ENCODE measurements at regions not wholly inside any gene's neighbourhood (a gene's known extent, or its start where the extent isn't known, plus 50 kb on each side); places are given as distances from the start of the nearest gene placed in this dataset.

GRCh38 chr3:59321881-59322540, 272.2 kb upstream of the CFAP20DC start:
- ChIA-PET POLR2A (no interaction called here), CTCF (no interaction called here)

- CTCF ChIA-PET: no interaction called here
- POLR2A ChIA-PET: no interaction called here
These were observed 270.3 kb upstream of the CFAP20DC start for GRCh38 chr3:59320080-59320479.

- POLR2A ChIA-PET: no interaction called here
These were observed 269.6 kb upstream of the CFAP20DC start for GRCh38 chr3:59319442-59319841.

GRCh38 chr3:59318881-59319280, 269.1 kb upstream of the CFAP20DC start:
- CTCF ChIA-PET: no interaction called here

More at GRCh38 chr3:59319442-59319841, 269.6 kb upstream of the CFAP20DC start:
- CTCF ChIA-PET: no interaction called here

GRCh38 chr3:59317386-59317785, 267.6 kb upstream of the CFAP20DC start:
- POLR2A ChIA-PET: no interaction called here
- CTCF ChIA-PET: no interaction called here

More at GRCh38 chr3:59318881-59319280, 269.1 kb upstream of the CFAP20DC start:
- POLR2A ChIA-PET: no interaction called here

- POLR2A ChIA-PET: no interaction called here
- CTCF ChIA-PET: no interaction called here
These were observed 267.0 kb upstream of the CFAP20DC start for GRCh38 chr3:59316688-59317275.

GRCh38 chr3:59313365-59313764, 263.5 kb upstream of the CFAP20DC start:
- CTCF ChIA-PET: interaction anchor here (0.8 to 1.4 kb wide), 7 partner anchors 11 to 214 kb away, joined by 3 to 5 read pairs (median 3); no protein-coding TSS in a partner anchor
- POLR2A ChIA-PET: no interaction called here

- ChIA-PET POLR2A (no interaction called here), CTCF (interaction anchor here (0.8 to 1.5 kb wide), 2 partner anchors 21 to 547 kb away, joined by 3 to 4 read pairs; no protein-coding TSS in a partner anchor)
These were observed 261.4 kb upstream of the CFAP20DC start for GRCh38 chr3:59311231-59311630.

GRCh38 chr3:59310736-59311135, 260.9 kb upstream of the CFAP20DC start:
- ChIA-PET POLR2A (no interaction called here), CTCF (interaction anchor here (0.8 to 1.5 kb wide), 2 partner anchors 21 to 547 kb away, joined by 3 to 4 read pairs; no protein-coding TSS in a partner anchor)

GRCh38 chr3:59308684-59309083, 258.9 kb upstream of the CFAP20DC start:
- CTCF ChIA-PET: no interaction called here
- POLR2A ChIA-PET: no interaction called here

GRCh38 chr3:59308001-59308400, 258.2 kb upstream of the CFAP20DC start:
- POLR2A ChIA-PET: no interaction called here
- CTCF ChIA-PET: no interaction called here

GRCh38 chr3:59306436-59306835, 256.6 kb upstream of the CFAP20DC start:
- CTCF ChIA-PET: no interaction called here
- POLR2A ChIA-PET: no interaction called here

GRCh38 chr3:59304296-59304695, 254.5 kb upstream of the CFAP20DC start:
- ChIA-PET POLR2A (no interaction called here), CTCF (no interaction called here)

- POLR2A ChIA-PET: no interaction called here
- CTCF ChIA-PET: interaction anchor here (1.2 kb wide), 1 partner anchor 10 kb away, joined by 3 read pairs; no protein-coding TSS in a partner anchor
These were observed 253.6 kb upstream of the CFAP20DC start for GRCh38 chr3:59303452-59303851.

GRCh38 chr3:59302442-59302841, 252.6 kb upstream of the CFAP20DC start:
- ChIA-PET CTCF (interaction anchor here (1.2 kb wide), 1 partner anchor 11 kb away, joined by 3 read pairs; no protein-coding TSS in a partner anchor), POLR2A (no interaction called here)

GRCh38 chr3:59300733-59301132, 250.9 kb upstream of the CFAP20DC start:
- CTCF ChIA-PET: no interaction called here

GRCh38 chr3:59299561-59299960, 249.7 kb upstream of the CFAP20DC start:
- CTCF ChIA-PET: interaction anchor here (0.6 kb wide), 2 partner anchors 257 to 380 kb away, joined by 3 read pairs; no protein-coding TSS in a partner anchor
- POLR2A ChIA-PET: no interaction called here

More at GRCh38 chr3:59300733-59301132, 250.9 kb upstream of the CFAP20DC start:
- POLR2A ChIA-PET: no interaction called here

GRCh38 chr3:59290358-59290757, 240.5 kb upstream of the CFAP20DC start:
- CTCF ChIA-PET: interaction anchor here (1.1 kb wide), 1 partner anchor 20 kb away, joined by 4 read pairs; no protein-coding TSS in a partner anchor

GRCh38 chr3:59289831-59290230, 240.0 kb upstream of the CFAP20DC start:
- CTCF ChIA-PET: interaction anchor here (1.1 kb wide), 1 partner anchor 21 kb away, joined by 4 read pairs; no protein-coding TSS in a partner anchor
- POLR2A ChIA-PET: no interaction called here

More at GRCh38 chr3:59290358-59290757, 240.5 kb upstream of the CFAP20DC start:
- POLR2A ChIA-PET: no interaction called here

GRCh38 chr3:59288951-59289350, 239.1 kb upstream of the CFAP20DC start:
- CTCF ChIA-PET: no interaction called here
- POLR2A ChIA-PET: no interaction called here

GRCh38 chr3:59286791-59287531, 237.1 kb upstream of the CFAP20DC start:
- CTCF ChIA-PET: no interaction called here
- POLR2A ChIA-PET: no interaction called here

Measured in activated CD8-positive, alpha-beta memory T cell treated with anti-CD3 and anti-CD28 coated beads for 36 hours (primary cell).